GM19324 (cell line): ENCODE measurements at regions not wholly inside any gene's neighbourhood (a gene's known extent, or its start where the extent isn't known, plus 50 kb on each side); places are given as distances from the start of the nearest gene placed in this dataset.
"Not testable (repeated sequence)": the region's sequence is repeated elsewhere in the genome, so short reads cannot be mapped to it uniquely, and the experiment has no call there.

Experiments used
- ATAC-seq: cut with Tn5 transposase; IDR thresholded peaks from one replicate; pipeline ENCODE4 v1.9.1; 2021; ENCODE audit warnings: mild to moderate bottlenecking, moderate library complexity; ENCODE audit not compliant: unreplicated experiment, low FRiP score

- ATAC-seq, result no peak
Observed at GRCh38 chr10:34911661-34912205, 96.6 kb upstream of the PARD3 start.

GRCh38 chr10:34908481-34908880, 93.4 kb upstream of the PARD3 start:
- no peak for ATAC-seq

- no peak for ATAC-seq
Observed at GRCh38 chr10:34907743-34908430, 92.8 kb upstream of the PARD3 start.

- no peak for ATAC-seq
Observed at GRCh38 chr10:34906067-34906965, 91.2 kb upstream of the PARD3 start.

- ATAC-seq, result no peak
Observed at GRCh38 chr10:34905200-34905927, 90.3 kb upstream of the PARD3 start.

GRCh38 chr10:34904191-34904590, 89.1 kb upstream of the PARD3 start:
- ATAC-seq, result no peak

GRCh38 chr10:34899161-34899560, 84.1 kb upstream of the PARD3 start:
- ATAC-seq, result no peak

- no peak for ATAC-seq
Observed at GRCh38 chr10:34895977-34896376, 80.9 kb upstream of the PARD3 start.

GRCh38 chr10:34895046-34895445, 80.0 kb upstream of the PARD3 start:
- not testable (repeated sequence) for ATAC-seq

GRCh38 chr10:34892521-34892920, 77.4 kb upstream of the PARD3 start:
- not testable (repeated sequence) for ATAC-seq

- ATAC-seq, result no peak
Observed at GRCh38 chr10:34890939-34891338, 75.8 kb upstream of the PARD3 start.

- no peak for ATAC-seq
Observed at GRCh38 chr10:34889004-34889869, 74.1 kb upstream of the PARD3 start.

- no peak for ATAC-seq
Observed at GRCh38 chr10:34886906-34887642, 72.0 kb upstream of the PARD3 start.

GRCh38 chr10:34885898-34886297, 70.8 kb upstream of the PARD3 start:
- no peak for ATAC-seq

GRCh38 chr10:34885011-34885410, 69.9 kb upstream of the PARD3 start:
- no peak for ATAC-seq

GRCh38 chr10:34884272-34884952, 69.3 kb upstream of the PARD3 start:
- no peak for ATAC-seq

GRCh38 chr10:34880817-34881216, 65.7 kb upstream of the PARD3 start:
- ATAC-seq, result no peak

- ATAC-seq, result not testable (repeated sequence)
Observed at GRCh38 chr10:34878651-34879050, 63.6 kb upstream of the PARD3 start.

GRCh38 chr10:34875061-34875460, 60.0 kb upstream of the PARD3 start:
- ATAC-seq, result no peak
